ENCODE measurements at regions not wholly inside any gene's neighbourhood (a gene's known extent, or its start where the extent isn't known, plus 50 kb on each side); places are given as distances from the start of the nearest gene placed in this dataset.

DNA sequence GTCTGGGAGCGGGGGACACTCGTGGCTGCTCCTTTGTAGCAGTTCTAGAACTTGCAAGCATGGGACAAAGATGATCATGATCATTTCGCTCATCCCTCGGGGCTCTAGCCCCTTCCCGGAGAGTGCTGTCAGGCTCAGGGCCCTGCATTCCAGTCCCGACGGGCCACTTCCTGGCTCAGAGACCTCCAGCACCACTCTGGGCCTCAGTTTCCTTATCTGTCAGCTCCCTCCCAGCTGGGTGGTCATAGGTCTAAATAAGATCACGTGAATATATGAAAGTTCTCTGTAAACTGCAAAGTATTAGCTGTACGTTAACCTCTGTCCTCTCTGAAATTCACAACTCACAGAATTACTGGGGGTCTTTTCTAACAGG lies 52.8 kb upstream of the SLC6A11 start:
- TF ChIP-seq POLR2AphosphoS5 (IDR thresholded peaks at IDR 0.05): no peak
- TF ChIP-seq, protein P1, sequence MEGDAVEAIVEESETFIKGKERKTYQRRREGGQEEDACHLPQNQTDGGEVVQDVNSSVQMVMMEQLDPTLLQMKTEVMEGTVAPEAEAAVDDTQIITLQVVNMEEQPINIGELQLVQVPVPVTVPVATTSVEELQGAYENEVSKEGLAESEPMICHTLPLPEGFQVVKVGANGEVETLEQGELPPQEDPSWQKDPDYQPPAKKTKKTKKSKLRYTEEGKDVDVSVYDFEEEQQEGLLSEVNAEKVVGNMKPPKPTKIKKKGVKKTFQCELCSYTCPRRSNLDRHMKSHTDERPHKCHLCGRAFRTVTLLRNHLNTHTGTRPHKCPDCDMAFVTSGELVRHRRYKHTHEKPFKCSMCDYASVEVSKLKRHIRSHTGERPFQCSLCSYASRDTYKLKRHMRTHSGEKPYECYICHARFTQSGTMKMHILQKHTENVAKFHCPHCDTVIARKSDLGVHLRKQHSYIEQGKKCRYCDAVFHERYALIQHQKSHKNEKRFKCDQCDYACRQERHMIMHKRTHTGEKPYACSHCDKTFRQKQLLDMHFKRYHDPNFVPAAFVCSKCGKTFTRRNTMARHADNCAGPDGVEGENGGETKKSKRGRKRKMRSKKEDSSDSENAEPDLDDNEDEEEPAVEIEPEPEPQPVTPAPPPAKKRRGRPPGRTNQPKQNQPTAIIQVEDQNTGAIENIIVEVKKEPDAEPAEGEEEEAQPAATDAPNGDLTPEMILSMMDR (IDR thresholded peaks at IDR 0.05): no peak

All from prostate gland (tissue), 2 donors.